GM21390 (cell line): ENCODE measurements at regions not wholly inside any gene's neighbourhood (a gene's known extent, or its start where the extent isn't known, plus 50 kb on each side); places are given as distances from the start of the nearest gene placed in this dataset.

Source experiments
- ATAC-seq: cut with Tn5 transposase; IDR thresholded peaks from one replicate; pipeline ENCODE4 v1.9.1; 2021; ENCODE audit not compliant: unreplicated experiment

GRCh38 chr5:162323466-162323865, 255.9 kb downstream of the GABRG2 start:
- ATAC-seq, result no peak

GRCh38 chr5:162324328-162324727, 256.8 kb downstream of the GABRG2 start:
- no peak for ATAC-seq

- no peak for ATAC-seq
Measured at GRCh38 chr5:162325143-162325727, 257.7 kb downstream of the GABRG2 start.

GRCh38 chr5:162334944-162335343, 267.4 kb downstream of the GABRG2 start:
- ATAC-seq, result no peak

- ATAC-seq, result no peak
Measured at GRCh38 chr5:162360373-162360931, 292.9 kb downstream of the GABRG2 start.

GRCh38 chr5:162372256-162372655, 304.7 kb downstream of the GABRG2 start:
- ATAC-seq, result no peak

- ATAC-seq, result no peak
Measured at GRCh38 chr5:162377895-162378294, 310.3 kb downstream of the GABRG2 start.

GRCh38 chr5:162382839-162383238, 315.3 kb downstream of the GABRG2 start:
- ATAC-seq, result no peak

GRCh38 chr5:162384225-162384624, 316.7 kb downstream of the GABRG2 start:
- ATAC-seq, result no peak

GRCh38 chr5:162391833-162392232, 324.3 kb downstream of the GABRG2 start:
- ATAC-seq, result no peak

GRCh38 chr5:162392336-162392735, 324.8 kb downstream of the GABRG2 start:
- ATAC-seq, result no peak

GRCh38 chr5:162393534-162393933, 326.0 kb downstream of the GABRG2 start:
- no peak for ATAC-seq

- ATAC-seq, result no peak
Measured at GRCh38 chr5:162407614-162408013, 340.0 kb downstream of the GABRG2 start.

- ATAC-seq, result no peak
Measured at GRCh38 chr5:162410365-162410764, 342.8 kb downstream of the GABRG2 start.

GRCh38 chr5:162429142-162429541, 361.6 kb downstream of the GABRG2 start:
- no peak for ATAC-seq

GRCh38 chr5:162434281-162434680, 366.7 kb downstream of the GABRG2 start:
- no peak for ATAC-seq

- ATAC-seq, result no peak
Measured at GRCh38 chr5:162436055-162436454, 368.5 kb downstream of the GABRG2 start.

GRCh38 chr5:162444129-162444762, 376.7 kb downstream of the GABRG2 start:
- ATAC-seq, result no peak

- no peak for ATAC-seq
Measured at GRCh38 chr5:162456086-162456485, 388.5 kb downstream of the GABRG2 start.

GRCh38 chr5:162466011-162466410, 398.4 kb downstream of the GABRG2 start:
- ATAC-seq, result no peak

- no peak for ATAC-seq
Measured at GRCh38 chr5:162473041-162473714, 405.6 kb downstream of the GABRG2 start.

GRCh38 chr5:162474239-162474638, 406.7 kb downstream of the GABRG2 start:
- no peak for ATAC-seq
